GM11168 (cell line): ENCODE measurements at regions not wholly inside any gene's neighbourhood (a gene's known extent, or its start where the extent isn't known, plus 50 kb on each side); places are given as distances from the start of the nearest gene placed in this dataset.

Experiments used
- in situ Hi-C: fragments of 300-500 bp; cut with MboI; formaldehyde crosslinking; loops from one replicate; pipeline ENCODE4 v1.12.0; 2022; ENCODE audit warnings: low sequenced_read_pairs; ENCODE audit not compliant: unreplicated experiment

GRCh38 chr1:14019461-14019860 lies 319.5 kb downstream of the PRDM2 start:
- in situ Hi-C loops, result no loop called here

GRCh38 chr1:14020006-14020405 lies 320.0 kb downstream of the PRDM2 start:
- in situ Hi-C loops, result no loop called here

- in situ Hi-C loops, result no loop called here
Observed at GRCh38 chr1:14027099-14027498, 327.1 kb downstream of the PRDM2 start.

GRCh38 chr1:14031461-14031860 lies 331.5 kb downstream of the PRDM2 start:
- in situ Hi-C loops, result no loop called here

DNA sequence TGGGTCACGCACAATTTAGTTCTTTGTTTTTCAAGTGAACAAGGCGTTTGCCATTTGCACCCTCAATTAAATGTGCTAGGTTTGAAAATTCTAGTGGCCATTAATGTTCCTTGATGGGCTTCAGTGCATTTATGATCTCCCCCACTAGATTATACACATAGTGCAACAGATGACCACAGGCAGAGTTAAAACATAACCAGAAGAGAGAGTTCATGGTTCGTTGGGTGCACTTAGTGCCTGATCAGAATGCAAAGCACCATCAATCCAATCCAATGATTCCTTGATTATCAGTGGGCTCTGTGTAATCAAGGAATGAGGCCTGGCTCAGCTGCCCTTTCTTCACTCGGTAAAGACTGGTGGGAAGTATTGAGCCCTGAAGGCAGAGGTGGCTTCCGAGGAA lies 334.5 kb downstream of the PRDM2 start:
- in situ Hi-C loops, result no loop called here

- in situ Hi-C loops, result no loop called here
Observed at GRCh38 chr1:14037101-14037847, 337.3 kb downstream of the PRDM2 start.

DNA sequence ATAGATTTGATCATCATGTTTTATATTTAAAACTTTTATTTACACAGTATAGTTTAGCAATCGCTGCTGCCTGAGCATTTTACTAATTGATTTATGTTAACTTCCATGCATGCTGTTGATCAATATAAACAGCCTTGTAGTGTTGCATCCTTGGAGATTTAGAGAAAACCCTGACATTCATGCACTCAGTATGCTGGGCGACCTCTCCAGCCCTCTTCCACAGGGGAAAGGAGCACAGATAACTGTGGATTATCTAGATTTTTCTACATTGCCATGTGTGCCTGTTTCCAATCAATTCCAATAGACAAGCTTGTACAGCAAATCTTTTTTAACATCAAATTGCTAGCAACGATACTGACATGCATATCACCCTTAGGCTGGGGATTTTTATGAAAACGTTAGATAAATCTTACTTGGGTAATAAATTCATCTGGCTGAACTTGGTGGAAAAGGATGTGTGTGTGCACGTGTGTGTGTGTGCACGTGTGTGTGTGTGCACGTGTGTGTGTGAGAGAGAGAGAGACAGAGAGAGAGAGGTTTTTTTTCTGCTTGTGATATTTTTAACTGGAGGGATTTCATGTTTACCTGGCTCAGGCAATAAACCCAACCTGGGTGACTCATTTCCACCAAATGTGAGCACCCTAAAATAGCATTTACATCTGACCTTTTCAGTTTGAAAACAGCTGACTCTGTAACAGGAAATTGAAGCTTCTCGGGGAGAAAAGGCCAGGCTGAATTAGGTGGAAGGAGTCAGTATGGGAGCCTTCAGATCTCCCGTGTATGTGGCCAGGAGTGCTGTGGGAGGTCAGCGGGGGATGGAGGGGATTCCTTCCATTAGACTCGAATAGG lies 339.8 kb downstream of the PRDM2 start:
- in situ Hi-C loops, result no loop called here

- in situ Hi-C loops, result no loop called here
Observed at GRCh38 chr1:14049965-14050364, 350.0 kb downstream of the PRDM2 start.

- in situ Hi-C loops, result no loop called here
Observed at GRCh38 chr1:14055442-14056223, 355.6 kb downstream of the PRDM2 start.

DNA sequence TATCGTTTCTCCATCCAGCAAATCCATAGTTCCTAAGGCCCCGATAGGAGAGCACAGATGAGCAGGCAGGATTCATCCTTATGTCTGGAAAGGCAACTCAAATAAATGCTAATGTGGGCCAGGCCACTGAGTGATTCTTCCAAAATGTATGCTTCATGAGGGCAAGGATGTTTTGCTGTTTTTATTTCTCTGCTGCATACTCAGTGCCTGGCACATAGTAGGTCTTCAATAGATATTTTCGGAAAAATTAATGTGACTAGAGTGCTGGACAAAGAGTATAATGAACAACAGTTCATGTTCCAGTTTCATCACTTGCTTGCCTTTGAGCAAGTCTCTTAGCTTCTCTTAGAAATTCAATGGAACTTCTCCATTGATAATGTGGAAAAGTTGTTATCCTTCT lies 357.7 kb downstream of the PRDM2 start:
- in situ Hi-C loops, result no loop called here

DNA sequence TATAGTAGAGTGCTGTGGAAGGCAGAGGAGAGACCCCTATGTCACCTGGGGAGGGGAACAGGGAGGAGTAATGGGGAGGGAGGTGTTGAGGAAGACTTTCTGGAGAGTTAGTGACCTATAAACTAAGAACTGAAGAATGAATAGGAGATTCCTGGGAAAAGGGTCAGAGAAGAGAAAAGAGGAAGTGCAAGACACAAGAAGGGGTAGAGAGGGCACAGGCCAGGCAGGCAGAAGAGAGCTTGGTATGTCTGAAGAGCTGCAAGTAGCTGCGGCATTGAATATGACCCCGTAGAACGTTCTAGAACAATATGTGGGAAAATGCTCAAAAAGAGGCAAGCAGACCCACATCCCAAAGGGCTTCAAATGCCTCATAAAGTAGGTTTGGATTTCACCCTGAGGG lies 361.2 kb downstream of the PRDM2 start:
- in situ Hi-C loops, result no loop called here

DNA sequence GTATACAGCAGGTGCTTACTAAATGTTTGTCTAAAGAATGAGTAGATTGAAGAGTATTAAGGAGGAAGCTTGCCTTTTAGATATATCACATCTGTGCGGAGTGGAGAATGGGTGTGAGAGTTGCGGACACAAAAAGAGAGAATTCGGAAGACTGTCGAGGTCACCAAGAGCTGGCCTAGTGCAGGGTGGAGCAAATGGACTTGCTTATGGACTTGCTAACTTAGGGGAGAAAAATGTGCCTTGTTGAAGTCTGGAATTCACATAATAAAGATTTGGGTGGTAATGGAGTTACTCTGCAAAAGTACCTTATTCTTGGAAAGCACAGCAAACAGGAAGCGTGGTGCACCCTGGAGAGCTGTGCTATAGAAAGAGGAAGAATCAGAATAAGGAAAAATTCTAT lies 361.7 kb downstream of the PRDM2 start:
- in situ Hi-C loops, result no loop called here

GRCh38 chr1:14062669-14063068 lies 362.7 kb downstream of the PRDM2 start:
- in situ Hi-C loops, result no loop called here

DNA sequence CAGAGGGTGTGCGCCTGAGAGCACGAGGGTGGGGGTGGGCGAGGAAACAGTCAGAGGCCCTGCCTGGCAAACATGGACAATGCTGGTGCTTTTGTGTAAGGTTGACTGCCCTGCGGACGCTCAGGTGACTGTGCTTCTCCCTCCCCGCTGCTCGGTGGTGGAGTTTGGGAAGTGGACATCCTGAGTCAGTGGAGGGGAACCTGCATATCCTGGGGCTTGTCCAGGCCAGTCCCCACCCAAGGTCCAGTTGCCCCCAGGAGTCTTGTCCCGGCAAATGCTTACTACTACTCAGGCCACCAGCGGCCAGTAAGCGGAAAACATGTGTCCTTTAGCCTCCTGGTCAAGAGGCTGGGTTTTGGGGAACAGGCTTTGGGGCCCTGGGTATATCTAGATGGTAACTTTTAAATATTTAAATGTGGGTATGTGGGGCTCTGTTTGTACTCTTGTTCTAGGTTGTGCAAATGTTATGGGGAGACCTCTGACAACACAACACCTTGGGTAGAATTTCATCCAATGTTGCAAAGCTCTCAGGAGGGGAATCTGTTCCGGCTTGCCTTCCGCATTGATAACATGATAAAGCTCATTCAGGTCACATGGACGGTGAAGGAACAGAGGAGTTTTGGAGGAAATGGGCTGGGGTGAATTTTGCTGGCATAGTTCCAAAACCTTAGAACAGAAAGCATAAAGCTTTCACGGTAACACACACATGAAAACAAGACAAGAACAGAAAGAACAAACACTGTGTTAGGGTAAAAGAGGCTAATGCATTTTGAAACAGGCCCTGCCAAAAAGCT lies 364.9 kb downstream of the PRDM2 start:
- in situ Hi-C loops, result no loop called here

GRCh38 chr1:14065486-14065885 lies 365.5 kb downstream of the PRDM2 start:
- in situ Hi-C loops, result no loop called here

DNA sequence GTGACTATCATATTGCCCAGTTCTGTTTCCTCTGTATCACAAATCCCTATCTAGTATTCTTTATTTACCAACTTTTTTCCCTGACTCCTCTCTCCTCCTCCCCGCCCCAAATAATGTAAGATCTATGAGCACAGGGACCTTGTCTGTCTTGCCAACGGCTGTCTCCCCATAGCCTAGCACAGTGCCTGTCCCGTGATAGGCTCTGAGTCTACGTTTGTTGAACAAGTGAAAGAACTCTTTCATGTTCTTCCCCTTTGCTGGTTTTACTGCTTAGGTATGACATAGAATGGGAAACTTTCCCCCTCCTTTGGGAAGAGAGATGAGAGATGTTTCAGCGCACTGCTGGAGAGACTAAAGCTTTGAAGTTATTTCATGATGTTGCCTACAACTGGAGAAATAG lies 367.0 kb downstream of the PRDM2 start:
- in situ Hi-C loops, result no loop called here

GRCh38 chr1:14067711-14068110 lies 367.7 kb downstream of the PRDM2 start:
- in situ Hi-C loops, result no loop called here

- in situ Hi-C loops, result no loop called here
Observed at GRCh38 chr1:14071581-14071980, 371.6 kb downstream of the PRDM2 start.

GRCh38 chr1:14080653-14081052 lies 380.7 kb downstream of the PRDM2 start:
- in situ Hi-C loops, result no loop called here

DNA sequence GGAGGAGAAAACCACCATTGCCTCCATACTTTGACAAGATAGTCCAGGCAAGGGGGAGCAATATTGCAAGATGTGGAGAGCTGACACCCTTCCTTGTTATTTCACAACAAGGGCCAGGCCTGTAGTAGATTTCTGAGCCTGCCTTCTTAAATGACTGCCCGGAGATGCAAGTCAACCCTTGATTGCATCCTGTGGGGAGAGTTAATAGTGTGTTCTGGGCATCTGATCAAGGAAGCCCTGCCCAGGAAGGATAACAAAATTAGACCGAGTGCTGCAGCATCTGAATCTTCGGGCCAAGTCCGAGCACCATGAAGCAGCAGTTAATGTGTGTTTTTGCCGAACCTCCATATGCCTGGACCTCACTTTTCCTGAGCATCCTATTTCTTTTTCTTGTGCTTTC lies 382.3 kb downstream of the PRDM2 start:
- in situ Hi-C loops, result no loop called here
